ENCODE measurements at regions not wholly inside any gene's neighbourhood (a gene's known extent, or its start where the extent isn't known, plus 50 kb on each side); places are given as distances from the start of the nearest gene placed in this dataset.
"Not testable (repeated sequence)": the region's sequence is repeated elsewhere in the genome, so short reads cannot be mapped to it uniquely, and the experiment has no call there.

DNA sequence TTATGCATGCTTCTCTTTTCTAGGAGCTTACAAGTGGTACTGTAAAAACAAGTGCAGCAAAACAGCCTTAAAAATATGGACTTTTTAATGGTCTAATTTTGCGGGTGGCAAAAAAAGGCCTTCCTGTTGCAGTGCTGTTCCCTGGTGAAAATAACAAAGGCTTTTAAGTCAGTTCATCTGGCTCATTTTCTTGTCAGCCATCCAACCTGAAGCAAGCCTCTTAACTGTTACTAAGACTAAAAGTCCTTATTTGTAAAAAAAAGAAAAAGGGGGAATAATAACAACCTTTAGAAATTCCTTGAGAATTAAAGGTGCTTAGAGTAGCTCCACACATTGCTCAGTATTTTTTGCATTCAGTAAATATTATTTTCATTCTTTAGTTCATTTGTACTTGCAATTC is 200.5 kb upstream of the CHORDC1 start:
- DNase-seq (no peak), ATAC-seq (replicated peaks in 1 of 4) (no peak)
- Histone ChIP-seq H3K27ac (ENCODE audit: low read length) (no peak overlapping the region), H3K4me3 (ENCODE audit: control insufficient read depth in 1 of 2, extremely low read depth in 1 of 2, low read length in 1 of 2) (no peak overlapping the region), H3K36me3 (ENCODE audit: control insufficient read depth in 2 of 2, extremely low read depth in 1 of 2, insufficient read depth in 1 of 2, low read length in 1 of 2) (no peaks in the 10 kb centered on the region), H3K4me1 (ENCODE audit: control insufficient read depth in 1 of 2, extremely low read depth in 1 of 2, insufficient read depth in 2 of 2, low read length in 2 of 2) (no peaks in the 10 kb centered on the region), H3K27me3 (replicated peaks in 1 of 2; ENCODE audit: control insufficient read depth in 2 of 2, extremely low read depth in 1 of 2, insufficient read depth in 2 of 2, low read length in 1 of 2) (no peaks in the 10 kb centered on the region), H3K9me3 (no peaks in the 10 kb centered on the region)
- Mint-ChIP-seq H3K36me3 (no peaks in the 10 kb centered on the region), H3K27me3 (peaks cover 0 to 1% of the 10 kb centered on the region in 2 donors), H3K9me3 (no peaks in the 10 kb centered on the region), H3K27ac (no peak overlapping the region), H3K4me1 (no peaks in the 10 kb centered on the region), H3K4me3 (no peak overlapping the region)
- POLR2A ChIA-PET = no interaction called here
- WGBS (ENCODE audit: insufficient coverage) = 60% methylated on average over 1 of the region's 1 CpG
- CTCF ChIA-PET = no interaction called here

DNA sequence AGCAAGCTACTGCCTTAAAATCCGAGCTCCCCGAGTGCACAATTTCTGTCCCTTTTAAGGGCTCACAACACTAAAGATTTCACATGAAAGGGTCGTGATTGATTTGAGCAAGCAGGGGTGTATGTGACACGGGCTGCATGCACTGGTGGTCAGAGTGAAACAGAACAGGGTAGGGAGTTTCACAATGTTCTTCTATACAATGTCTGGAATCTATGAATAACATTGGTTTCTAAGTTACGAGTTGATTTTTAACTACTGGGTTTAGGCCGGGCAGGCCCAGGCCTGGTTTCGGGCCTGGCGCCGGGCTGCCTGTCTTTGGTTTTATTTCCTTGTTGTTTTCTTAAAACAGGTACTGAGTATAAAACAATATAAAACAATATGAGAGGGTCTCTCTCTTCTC is 199.9 kb upstream of the CHORDC1 start:
- DNase-seq; H3K4me1 ChIP-seq (ENCODE audit: control insufficient read depth in 1 of 2, extremely low read depth in 1 of 2, insufficient read depth in 2 of 2, low read length in 2 of 2); H3K27ac ChIP-seq (ENCODE audit: low read length); H3K9me3 ChIP-seq; ATAC-seq (replicated peaks in 1 of 4); H3K36me3 Mint-ChIP-seq; H3K4me1 Mint-ChIP-seq; POLR2A ChIA-PET; H3K27ac Mint-ChIP-seq; H3K4me3 Mint-ChIP-seq; H3K9me3 Mint-ChIP-seq; CTCF ChIA-PET; H3K4me3 ChIP-seq (ENCODE audit: control insufficient read depth in 1 of 2, extremely low read depth in 1 of 2, low read length in 1 of 2); H3K27me3 ChIP-seq (replicated peaks in 1 of 2; ENCODE audit: control insufficient read depth in 2 of 2, extremely low read depth in 1 of 2, insufficient read depth in 2 of 2, low read length in 1 of 2); H3K36me3 ChIP-seq (ENCODE audit: control insufficient read depth in 2 of 2, extremely low read depth in 1 of 2, insufficient read depth in 1 of 2, low read length in 1 of 2); H3K27me3 Mint-ChIP-seq: not testable (repeated sequence)
- no CpG with 5 or more reads among the region's 9 CpGs for WGBS (ENCODE audit: insufficient coverage)

DNA sequence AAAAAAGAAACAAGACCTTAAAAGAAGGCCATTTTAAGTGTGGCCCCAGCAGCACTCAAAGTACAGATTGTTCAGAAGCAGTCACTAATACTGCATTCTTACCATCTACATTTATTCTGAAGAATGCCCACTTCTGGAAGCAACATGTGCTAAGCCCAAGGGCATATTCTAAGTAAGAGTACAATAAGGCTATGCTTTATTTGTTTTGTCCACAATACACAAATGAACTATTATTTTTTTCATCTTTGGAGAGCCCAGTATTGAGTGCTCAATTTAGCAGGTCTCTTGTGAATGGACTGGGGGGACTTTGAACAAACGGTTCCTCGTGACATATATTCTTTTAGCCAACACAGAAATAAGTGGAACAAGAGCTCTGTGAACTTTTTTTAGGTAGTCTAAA is 191.4 kb upstream of the CHORDC1 start:
- DNase-seq (no peak), ATAC-seq (replicated peaks in 1 of 4) (no peak)
- no peaks in the 10 kb centered on the region for H3K4me1 ChIP-seq (ENCODE audit: control insufficient read depth in 1 of 2, extremely low read depth in 1 of 2, insufficient read depth in 2 of 2, low read length in 2 of 2)
- H3K27ac Mint-ChIP-seq = no peak overlapping the region
- H3K4me1 Mint-ChIP-seq = no peaks in the 10 kb centered on the region
- no peak overlapping the region for H3K27ac ChIP-seq (ENCODE audit: low read length)
- no peaks in the 10 kb centered on the region for H3K27me3 ChIP-seq (replicated peaks in 1 of 2; ENCODE audit: control insufficient read depth in 2 of 2, extremely low read depth in 1 of 2, insufficient read depth in 2 of 2, low read length in 1 of 2)
- H3K9me3 ChIP-seq = no peaks in the 10 kb centered on the region
- no peaks in the 10 kb centered on the region for H3K9me3 Mint-ChIP-seq
- no peaks in the 10 kb centered on the region for H3K36me3 ChIP-seq (ENCODE audit: control insufficient read depth in 2 of 2, extremely low read depth in 1 of 2, insufficient read depth in 1 of 2, low read length in 1 of 2)
- no peaks in the 10 kb centered on the region for H3K27me3 Mint-ChIP-seq
- H3K4me3 ChIP-seq (ENCODE audit: control insufficient read depth in 1 of 2, extremely low read depth in 1 of 2, low read length in 1 of 2) = no peak overlapping the region
- CTCF ChIA-PET = no interaction called here
- no peak overlapping the region for H3K4me3 Mint-ChIP-seq
- no CpG with 5 or more reads among the region's 2 CpGs for WGBS (ENCODE audit: insufficient coverage)
- POLR2A ChIA-PET = no interaction called here
- no peaks in the 10 kb centered on the region for H3K36me3 Mint-ChIP-seq

DNA sequence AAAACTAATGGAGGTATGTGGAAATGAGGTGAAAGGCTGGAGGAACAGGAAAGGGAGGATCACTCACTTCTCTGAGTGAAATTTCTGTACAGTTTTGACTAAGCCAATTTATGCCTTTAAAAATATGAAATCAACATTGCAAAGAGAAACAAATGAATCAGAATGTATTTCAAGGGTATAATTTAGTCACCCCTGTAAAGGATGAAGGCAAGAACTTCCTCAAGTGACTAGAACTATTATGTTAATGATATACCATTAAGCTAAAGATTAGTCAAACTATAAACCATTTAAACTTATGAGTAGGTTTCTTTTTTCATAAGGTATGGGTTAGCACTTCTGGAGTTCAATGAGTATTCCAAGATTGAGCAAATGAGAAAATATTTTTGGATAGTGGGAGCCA is 184.5 kb upstream of the CHORDC1 start:
- H3K4me3 ChIP-seq (ENCODE audit: control insufficient read depth in 1 of 2, extremely low read depth in 1 of 2, low read length in 1 of 2) = no peak overlapping the region
- ATAC-seq (replicated peaks in 1 of 4) (no peak), DNase-seq (no peak)
- no peak overlapping the region for H3K4me3 Mint-ChIP-seq
- ChIA-PET CTCF (no interaction called here), POLR2A (no interaction called here)
- no peaks in the 10 kb centered on the region for H3K4me1 Mint-ChIP-seq
- no peaks in the 10 kb centered on the region for H3K9me3 ChIP-seq
- no peaks in the 10 kb centered on the region for H3K27me3 ChIP-seq (replicated peaks in 1 of 2; ENCODE audit: control insufficient read depth in 2 of 2, extremely low read depth in 1 of 2, insufficient read depth in 2 of 2, low read length in 1 of 2)
- H3K4me1 ChIP-seq (ENCODE audit: control insufficient read depth in 1 of 2, extremely low read depth in 1 of 2, insufficient read depth in 2 of 2, low read length in 2 of 2) = no peaks in the 10 kb centered on the region
- H3K36me3 Mint-ChIP-seq = peaks cover 3% of the 10 kb centered on the region
- H3K36me3 ChIP-seq (ENCODE audit: control insufficient read depth in 2 of 2, extremely low read depth in 1 of 2, insufficient read depth in 1 of 2, low read length in 1 of 2) = no peaks in the 10 kb centered on the region
- no peaks in the 10 kb centered on the region for H3K9me3 Mint-ChIP-seq
- no peak overlapping the region for H3K27ac ChIP-seq (ENCODE audit: low read length)
- H3K27ac Mint-ChIP-seq = no peak overlapping the region
- no peaks in the 10 kb centered on the region for H3K27me3 Mint-ChIP-seq

DNA sequence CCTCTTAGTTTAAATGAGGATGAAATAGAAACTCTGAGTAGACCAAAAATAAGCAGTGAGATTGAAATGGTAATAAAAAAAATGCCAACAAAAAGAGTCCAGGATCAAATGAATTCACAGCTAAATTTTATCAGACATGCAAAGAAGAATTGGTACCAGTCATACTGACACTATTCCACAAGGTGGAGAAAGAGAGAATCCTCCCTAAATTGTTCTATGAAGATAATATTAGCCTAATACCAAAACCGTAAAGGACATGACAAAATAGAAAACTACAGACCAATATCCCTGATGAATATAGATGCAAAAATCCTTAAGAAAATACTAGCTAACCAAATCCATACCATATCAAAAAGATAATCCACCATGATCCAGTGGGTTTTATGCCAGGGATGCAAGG is 169.8 kb upstream of the CHORDC1 start:
- Mint-ChIP-seq H3K4me1 (no peaks in the 10 kb centered on the region), H3K27me3 (no peaks in the 10 kb centered on the region), H3K4me3 (no peak overlapping the region), H3K36me3 (no peaks in the 10 kb centered on the region), H3K9me3 (no peaks in the 10 kb centered on the region), H3K27ac (no peak overlapping the region)
- no peaks in the 10 kb centered on the region for H3K36me3 ChIP-seq (ENCODE audit: control insufficient read depth in 2 of 2, extremely low read depth in 1 of 2, insufficient read depth in 1 of 2, low read length in 1 of 2)
- H3K4me1 ChIP-seq (ENCODE audit: control insufficient read depth in 1 of 2, extremely low read depth in 1 of 2, insufficient read depth in 2 of 2, low read length in 2 of 2) = no peaks in the 10 kb centered on the region
- WGBS (ENCODE audit: insufficient coverage) = no CpG with 5 or more reads among the region's 1 CpG
- ChIA-PET POLR2A (no interaction called here), CTCF (no interaction called here)
- no peaks in the 10 kb centered on the region for H3K27me3 ChIP-seq (replicated peaks in 1 of 2; ENCODE audit: control insufficient read depth in 2 of 2, extremely low read depth in 1 of 2, insufficient read depth in 2 of 2, low read length in 1 of 2)
- no peaks in the 10 kb centered on the region for H3K9me3 ChIP-seq
- no peak overlapping the region for H3K27ac ChIP-seq (ENCODE audit: low read length)
- DNase-seq (no peak), ATAC-seq (replicated peaks in 1 of 4) (no peak)
- no peak overlapping the region for H3K4me3 ChIP-seq (ENCODE audit: control insufficient read depth in 1 of 2, extremely low read depth in 1 of 2, low read length in 1 of 2)

DNA sequence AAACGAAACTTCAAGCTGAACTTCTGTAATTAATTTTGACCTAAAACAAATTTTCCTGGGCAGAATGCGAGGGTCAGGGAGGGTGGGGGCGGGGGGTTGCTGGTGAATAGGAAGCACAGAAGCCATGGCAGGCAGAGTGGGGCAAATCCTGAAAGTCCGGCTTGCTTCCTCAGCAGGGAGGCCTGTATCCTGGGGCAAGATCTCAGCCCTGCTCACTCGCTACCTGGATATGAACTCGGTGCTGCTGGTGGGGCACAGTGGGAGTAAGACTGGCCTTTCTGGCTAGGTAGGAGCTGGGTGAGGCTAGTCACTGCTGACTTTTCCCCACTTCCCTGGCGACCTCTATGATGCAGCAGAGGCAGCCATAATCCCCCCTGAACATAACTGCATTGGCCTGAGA is 168.9 kb upstream of the CHORDC1 start:
- Histone ChIP-seq H3K27me3 (replicated peaks in 1 of 2; ENCODE audit: control insufficient read depth in 2 of 2, extremely low read depth in 1 of 2, insufficient read depth in 2 of 2, low read length in 1 of 2) (no peaks in the 10 kb centered on the region), H3K4me3 (ENCODE audit: control insufficient read depth in 1 of 2, extremely low read depth in 1 of 2, low read length in 1 of 2) (no peak overlapping the region), H3K27ac (ENCODE audit: low read length) (no peak overlapping the region), H3K4me1 (ENCODE audit: control insufficient read depth in 1 of 2, extremely low read depth in 1 of 2, insufficient read depth in 2 of 2, low read length in 2 of 2) (no peaks in the 10 kb centered on the region), H3K36me3 (ENCODE audit: control insufficient read depth in 2 of 2, extremely low read depth in 1 of 2, insufficient read depth in 1 of 2, low read length in 1 of 2) (no peaks in the 10 kb centered on the region), H3K9me3 (no peaks in the 10 kb centered on the region)
- H3K27me3 Mint-ChIP-seq = no peaks in the 10 kb centered on the region
- H3K4me3 Mint-ChIP-seq = no peak overlapping the region
- no peaks in the 10 kb centered on the region for H3K9me3 Mint-ChIP-seq
- H3K36me3 Mint-ChIP-seq = no peaks in the 10 kb centered on the region
- CTCF ChIA-PET = no interaction called here
- WGBS (ENCODE audit: insufficient coverage) = 53% methylated on average over 3 of the region's 7 CpGs
- no peaks in the 10 kb centered on the region for H3K4me1 Mint-ChIP-seq
- DNase-seq (no peak), ATAC-seq (replicated peaks in 1 of 4) (no peak)
- POLR2A ChIA-PET = no interaction called here
- no peak overlapping the region for H3K27ac Mint-ChIP-seq

DNA sequence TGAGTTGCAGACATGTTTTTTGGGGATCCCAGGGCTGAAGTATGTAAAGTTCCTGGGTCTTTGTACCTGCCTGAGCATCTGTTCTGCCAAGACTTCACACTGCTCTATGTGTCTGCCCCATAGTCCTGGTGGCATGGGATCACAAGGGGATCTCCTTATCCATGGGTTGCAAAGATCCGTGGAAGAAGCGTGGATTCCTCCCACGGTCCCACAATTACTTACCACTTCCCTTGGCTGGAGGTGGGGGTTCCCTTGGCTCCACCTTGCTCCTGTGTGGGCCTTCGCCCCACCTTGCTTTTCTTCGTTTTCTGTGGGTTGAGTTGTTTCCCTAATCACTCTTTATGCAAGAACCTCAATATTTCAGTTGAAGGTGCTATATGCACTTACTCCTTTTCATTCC is 157.4 kb upstream of the CHORDC1 start:
- Mint-ChIP-seq H3K27ac (no peak overlapping the region), H3K9me3 (peaks cover 0 to 3% (median 0%) of the 10 kb centered on the region in 3 donors), H3K4me3 (no peak overlapping the region), H3K27me3 (no peaks in the 10 kb centered on the region), H3K4me1 (no peaks in the 10 kb centered on the region), H3K36me3 (no peaks in the 10 kb centered on the region)
- no CpG with 5 or more reads among the region's 5 CpGs for WGBS (ENCODE audit: insufficient coverage)
- H3K4me1 ChIP-seq (ENCODE audit: control insufficient read depth in 1 of 2, extremely low read depth in 1 of 2, insufficient read depth in 2 of 2, low read length in 2 of 2) = no peaks in the 10 kb centered on the region
- CTCF ChIA-PET = no interaction called here
- H3K4me3 ChIP-seq (ENCODE audit: control insufficient read depth in 1 of 2, extremely low read depth in 1 of 2, low read length in 1 of 2) = no peak overlapping the region
- POLR2A ChIA-PET = no interaction called here
- ATAC-seq (replicated peaks in 1 of 4) = no peak
- DNase-seq = no peak
- H3K27me3 ChIP-seq (replicated peaks in 1 of 2; ENCODE audit: control insufficient read depth in 2 of 2, extremely low read depth in 1 of 2, insufficient read depth in 2 of 2, low read length in 1 of 2) = peaks cover 0 to 3% of the 10 kb centered on the region in 2 experiments
- no peaks in the 10 kb centered on the region for H3K9me3 ChIP-seq
- no peaks in the 10 kb centered on the region for H3K36me3 ChIP-seq (ENCODE audit: control insufficient read depth in 2 of 2, extremely low read depth in 1 of 2, insufficient read depth in 1 of 2, low read length in 1 of 2)
- no peak overlapping the region for H3K27ac ChIP-seq (ENCODE audit: low read length)
